ENCODE measurements at regions not wholly inside any gene's neighbourhood (a gene's known extent, or its start where the extent isn't known, plus 50 kb on each side); places are given as distances from the start of the nearest gene placed in this dataset.

DNA sequence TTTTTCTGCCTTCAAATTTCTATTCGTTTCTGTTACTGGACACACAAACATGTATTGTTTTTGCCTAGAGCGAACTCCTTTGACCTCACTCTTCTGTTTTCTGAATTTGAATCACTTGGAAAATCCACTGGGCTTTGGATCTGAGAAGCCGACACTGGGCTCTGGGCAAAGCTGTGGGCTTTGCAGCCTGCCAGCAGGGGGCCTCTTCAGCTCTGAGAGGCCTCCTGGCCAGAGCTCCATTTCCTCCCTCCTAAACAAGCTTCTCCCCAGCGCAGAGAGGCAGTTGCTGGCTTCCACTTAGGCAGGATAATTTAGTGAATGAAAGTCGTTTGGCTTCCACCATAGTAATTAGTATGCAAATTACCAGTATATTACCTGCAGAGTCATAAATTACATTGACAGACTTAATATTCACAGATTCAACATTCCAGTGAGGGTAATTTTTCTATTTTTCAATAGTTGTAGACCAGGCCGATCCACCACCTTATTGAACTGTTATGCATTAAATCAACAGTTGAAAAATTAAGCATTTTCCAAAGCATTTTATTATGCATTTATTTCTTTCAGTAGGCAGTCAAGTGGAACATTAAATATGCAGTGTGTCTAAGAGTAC is 104.0 kb upstream of the ZNF366 start:
- TF ChIP-seq, protein P1, sequence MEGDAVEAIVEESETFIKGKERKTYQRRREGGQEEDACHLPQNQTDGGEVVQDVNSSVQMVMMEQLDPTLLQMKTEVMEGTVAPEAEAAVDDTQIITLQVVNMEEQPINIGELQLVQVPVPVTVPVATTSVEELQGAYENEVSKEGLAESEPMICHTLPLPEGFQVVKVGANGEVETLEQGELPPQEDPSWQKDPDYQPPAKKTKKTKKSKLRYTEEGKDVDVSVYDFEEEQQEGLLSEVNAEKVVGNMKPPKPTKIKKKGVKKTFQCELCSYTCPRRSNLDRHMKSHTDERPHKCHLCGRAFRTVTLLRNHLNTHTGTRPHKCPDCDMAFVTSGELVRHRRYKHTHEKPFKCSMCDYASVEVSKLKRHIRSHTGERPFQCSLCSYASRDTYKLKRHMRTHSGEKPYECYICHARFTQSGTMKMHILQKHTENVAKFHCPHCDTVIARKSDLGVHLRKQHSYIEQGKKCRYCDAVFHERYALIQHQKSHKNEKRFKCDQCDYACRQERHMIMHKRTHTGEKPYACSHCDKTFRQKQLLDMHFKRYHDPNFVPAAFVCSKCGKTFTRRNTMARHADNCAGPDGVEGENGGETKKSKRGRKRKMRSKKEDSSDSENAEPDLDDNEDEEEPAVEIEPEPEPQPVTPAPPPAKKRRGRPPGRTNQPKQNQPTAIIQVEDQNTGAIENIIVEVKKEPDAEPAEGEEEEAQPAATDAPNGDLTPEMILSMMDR (IDR thresholded peaks at IDR 0.05): peak; percentile 84 to 92 (median 88)
- TF ChIP-seq POLR2A (IDR thresholded peaks at IDR 0.05) (no peak), POLR2AphosphoS5 (IDR thresholded peaks at IDR 0.05) (no peak)

All from gastroesophageal sphincter (tissue), 3 donors.